ENCODE measurements at regions not wholly inside any gene's neighbourhood (a gene's known extent, or its start where the extent isn't known, plus 50 kb on each side); places are given as distances from the start of the nearest gene placed in this dataset.
"Not testable (repeated sequence)": the region's sequence is repeated elsewhere in the genome, so short reads cannot be mapped to it uniquely, and the experiment has no call there.

DNA sequence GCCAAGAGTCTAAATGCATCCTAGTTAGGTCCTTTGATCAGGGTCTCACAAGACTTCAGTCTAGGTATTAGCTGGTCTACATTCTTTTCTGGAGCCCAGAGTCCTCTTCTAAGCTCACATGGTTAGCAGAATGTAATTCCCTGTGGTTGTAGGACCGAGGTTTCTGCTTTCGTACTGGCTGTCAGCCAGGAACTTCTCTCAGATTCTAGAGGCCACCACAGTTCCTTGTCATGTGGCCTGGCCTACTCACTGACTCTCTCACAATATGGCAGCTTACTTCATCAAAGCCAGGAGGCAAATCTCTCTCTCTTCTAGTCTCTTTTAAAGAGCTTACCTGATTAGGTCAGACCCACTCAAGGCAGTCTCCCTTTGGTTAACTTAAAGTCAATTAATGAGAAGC, 82.9 kb downstream of the POU4F1 start:
- H3K79me2 ChIP-seq (ENCODE audit: control insufficient read depth, low read length): no peaks in the 10 kb centered on the region
- TF ChIP-seq EZH2phosphoT487 (IDR thresholded peaks at IDR 0.05; ENCODE audit: borderline replicate concordance, low read length): no peak
- TF ChIP-seq, protein P1, sequence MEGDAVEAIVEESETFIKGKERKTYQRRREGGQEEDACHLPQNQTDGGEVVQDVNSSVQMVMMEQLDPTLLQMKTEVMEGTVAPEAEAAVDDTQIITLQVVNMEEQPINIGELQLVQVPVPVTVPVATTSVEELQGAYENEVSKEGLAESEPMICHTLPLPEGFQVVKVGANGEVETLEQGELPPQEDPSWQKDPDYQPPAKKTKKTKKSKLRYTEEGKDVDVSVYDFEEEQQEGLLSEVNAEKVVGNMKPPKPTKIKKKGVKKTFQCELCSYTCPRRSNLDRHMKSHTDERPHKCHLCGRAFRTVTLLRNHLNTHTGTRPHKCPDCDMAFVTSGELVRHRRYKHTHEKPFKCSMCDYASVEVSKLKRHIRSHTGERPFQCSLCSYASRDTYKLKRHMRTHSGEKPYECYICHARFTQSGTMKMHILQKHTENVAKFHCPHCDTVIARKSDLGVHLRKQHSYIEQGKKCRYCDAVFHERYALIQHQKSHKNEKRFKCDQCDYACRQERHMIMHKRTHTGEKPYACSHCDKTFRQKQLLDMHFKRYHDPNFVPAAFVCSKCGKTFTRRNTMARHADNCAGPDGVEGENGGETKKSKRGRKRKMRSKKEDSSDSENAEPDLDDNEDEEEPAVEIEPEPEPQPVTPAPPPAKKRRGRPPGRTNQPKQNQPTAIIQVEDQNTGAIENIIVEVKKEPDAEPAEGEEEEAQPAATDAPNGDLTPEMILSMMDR (IDR thresholded peaks at IDR 0.05; ENCODE audit: low read depth, low read length, poor library complexity, severe bottlenecking): no peak
- H3K4me2 ChIP-seq (ENCODE audit: low read length): no peak overlapping the region
- no peaks in the 10 kb centered on the region for H3K9me3 ChIP-seq (ENCODE audit: control insufficient read depth, insufficient read depth, low read length)
- no peaks in the 10 kb centered on the region for H3K36me3 ChIP-seq (ENCODE audit: control insufficient read depth, low read length)
- no peaks in the 10 kb centered on the region for H3K4me1 ChIP-seq (ENCODE audit: control insufficient read depth, low read length)
- no peaks in the 10 kb centered on the region for H3F3A ChIP-seq (ENCODE audit: control insufficient read depth, insufficient read depth)
- no peak overlapping the region for H3K4me3 ChIP-seq (ENCODE audit: low read length)
- no peak overlapping the region for H3K27ac ChIP-seq (ENCODE audit: low read depth, low read length)
- no peaks in the 10 kb centered on the region for H3K27me3 ChIP-seq (ENCODE audit: control insufficient read depth, low read length)
- H4K20me1 ChIP-seq (ENCODE audit: control insufficient read depth, insufficient read depth, low read depth, low read length): no peaks in the 10 kb centered on the region
- no peaks in the 10 kb centered on the region for H3K9me2 ChIP-seq (replicated peaks; ENCODE audit: control insufficient read depth, low read length)

DNA sequence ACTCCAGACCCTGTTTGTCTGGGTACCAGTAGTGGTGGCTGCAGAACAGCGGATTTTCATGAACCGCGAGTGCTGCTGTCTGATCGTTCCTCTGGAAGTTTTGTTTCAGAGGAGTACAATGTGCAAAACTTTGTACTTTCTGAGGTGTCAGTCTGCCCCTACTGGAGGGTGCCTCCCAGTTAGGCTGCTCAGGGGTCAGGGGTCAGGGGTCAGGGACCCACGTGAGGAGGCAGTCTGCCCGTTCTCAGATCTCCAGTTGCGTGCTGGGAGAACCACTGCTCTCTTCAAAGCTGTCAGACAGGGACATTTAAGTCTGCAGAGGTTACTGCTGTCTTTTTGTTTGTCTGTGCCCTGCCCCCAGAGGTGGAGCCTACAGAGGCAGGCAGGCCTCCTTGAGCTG, 84.9 kb downstream of the POU4F1 start:
- not testable (repeated sequence) for H3K27me3 ChIP-seq (ENCODE audit: control insufficient read depth, low read length); H3K9me2 ChIP-seq (replicated peaks; ENCODE audit: control insufficient read depth, low read length); H3F3A ChIP-seq (ENCODE audit: control insufficient read depth, insufficient read depth); H3K79me2 ChIP-seq (ENCODE audit: control insufficient read depth, low read length); H3K4me3 ChIP-seq (ENCODE audit: low read length); H3K36me3 ChIP-seq (ENCODE audit: control insufficient read depth, low read length); H4K20me1 ChIP-seq (ENCODE audit: control insufficient read depth, insufficient read depth, low read depth, low read length); H3K9me3 ChIP-seq (ENCODE audit: control insufficient read depth, insufficient read depth, low read length); H3K4me2 ChIP-seq (ENCODE audit: low read length); H3K27ac ChIP-seq (ENCODE audit: low read depth, low read length); H3K4me1 ChIP-seq (ENCODE audit: control insufficient read depth, low read length)

DNA sequence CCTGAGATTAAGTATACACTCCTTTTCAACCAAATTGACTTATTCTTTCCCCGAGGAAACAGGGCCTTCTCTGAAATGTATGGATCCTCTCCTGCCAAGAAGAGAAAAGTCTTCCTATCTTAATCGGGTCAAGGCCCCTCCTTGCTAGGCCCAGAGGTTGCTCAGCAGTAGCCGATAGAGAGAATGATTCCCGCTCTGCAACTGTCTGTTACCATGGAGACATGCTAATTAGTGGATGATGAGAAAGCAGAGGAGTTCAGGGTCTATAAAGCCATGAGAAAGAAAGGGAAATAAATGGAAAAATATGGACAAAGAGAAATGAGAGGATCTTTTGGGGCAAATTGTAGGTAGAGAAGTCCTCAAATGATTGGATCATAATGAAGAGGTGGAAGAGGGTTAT, 103.5 kb downstream of the POU4F1 start:
- Histone ChIP-seq H3K36me3 (ENCODE audit: control insufficient read depth, low read length) (no peaks in the 10 kb centered on the region), H4K20me1 (ENCODE audit: control insufficient read depth, insufficient read depth, low read depth, low read length) (no peaks in the 10 kb centered on the region), H3K9me2 (replicated peaks; ENCODE audit: control insufficient read depth, low read length) (no peaks in the 10 kb centered on the region), H3K79me2 (ENCODE audit: control insufficient read depth, low read length) (no peaks in the 10 kb centered on the region), H3K4me1 (ENCODE audit: control insufficient read depth, low read length) (no peaks in the 10 kb centered on the region), H3K4me2 (ENCODE audit: low read length) (no peak overlapping the region), H3K27ac (ENCODE audit: low read depth, low read length) (no peak overlapping the region), H3K27me3 (ENCODE audit: control insufficient read depth, low read length) (no peaks in the 10 kb centered on the region), H3K9me3 (ENCODE audit: control insufficient read depth, insufficient read depth, low read length) (no peaks in the 10 kb centered on the region), H3F3A (ENCODE audit: control insufficient read depth, insufficient read depth) (no peaks in the 10 kb centered on the region), H3K4me3 (ENCODE audit: low read length) (no peak overlapping the region)
- no peak for TF ChIP-seq EZH2phosphoT487 (IDR thresholded peaks at IDR 0.05; ENCODE audit: borderline replicate concordance, low read length)
- TF ChIP-seq, protein P1 (IDR thresholded peaks at IDR 0.05; ENCODE audit: low read depth, low read length, poor library complexity, severe bottlenecking): no peak

DNA sequence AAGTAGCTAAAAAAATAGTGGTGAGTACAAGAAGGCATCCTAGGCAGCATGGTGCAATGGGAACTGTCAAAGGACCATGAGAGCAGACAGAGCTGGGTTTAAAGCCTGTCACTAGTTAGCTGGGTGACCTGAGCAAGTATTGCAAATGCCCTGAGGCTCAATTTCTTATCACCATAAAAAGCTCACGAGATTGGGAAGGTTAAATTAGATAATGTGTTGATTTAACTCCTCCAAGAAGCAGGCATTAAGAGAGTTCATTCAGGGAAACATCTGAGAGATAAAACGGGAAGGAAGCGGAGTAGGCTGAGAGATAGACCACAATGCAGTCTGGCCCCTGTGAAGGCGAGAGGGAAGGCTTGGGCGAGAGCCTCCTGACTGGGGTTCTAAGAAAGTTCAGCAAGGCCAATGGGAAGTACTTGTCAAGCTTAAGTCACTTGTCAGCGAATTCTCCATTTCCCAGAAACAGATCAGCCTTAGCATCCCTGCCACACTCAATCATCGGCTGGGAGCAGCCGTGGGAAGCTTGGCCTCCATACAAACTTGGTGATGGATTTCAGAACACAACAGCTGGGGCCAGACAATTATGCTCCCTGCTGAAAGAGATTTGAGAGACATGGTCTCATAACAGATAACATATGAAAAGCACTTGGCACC, 105.5 kb downstream of the POU4F1 start:
- Histone ChIP-seq H3K4me1 (ENCODE audit: control insufficient read depth, low read length) (no peaks in the 10 kb centered on the region), H3K9me2 (replicated peaks; ENCODE audit: control insufficient read depth, low read length) (no peaks in the 10 kb centered on the region), H3K27me3 (ENCODE audit: control insufficient read depth, low read length) (no peaks in the 10 kb centered on the region), H3K4me2 (ENCODE audit: low read length) (no peak overlapping the region), H3K27ac (ENCODE audit: low read depth, low read length) (no peak overlapping the region), H3F3A (ENCODE audit: control insufficient read depth, insufficient read depth) (no peaks in the 10 kb centered on the region), H4K20me1 (ENCODE audit: control insufficient read depth, insufficient read depth, low read depth, low read length) (no peaks in the 10 kb centered on the region), H3K9me3 (ENCODE audit: control insufficient read depth, insufficient read depth, low read length) (no peaks in the 10 kb centered on the region), H3K79me2 (ENCODE audit: control insufficient read depth, low read length) (no peaks in the 10 kb centered on the region), H3K36me3 (ENCODE audit: control insufficient read depth, low read length) (no peaks in the 10 kb centered on the region), H3K4me3 (ENCODE audit: low read length) (no peak overlapping the region)
- no peak for TF ChIP-seq EZH2phosphoT487 (IDR thresholded peaks at IDR 0.05; ENCODE audit: borderline replicate concordance, low read length)
- TF ChIP-seq, protein P1 (IDR thresholded peaks at IDR 0.05; ENCODE audit: low read depth, low read length, poor library complexity, severe bottlenecking): no peak

Data from DOHH2 (cell line).